HG02763 (cell line): ENCODE measurements at regions not wholly inside any gene's neighbourhood (a gene's known extent, or its start where the extent isn't known, plus 50 kb on each side); places are given as distances from the start of the nearest gene placed in this dataset.
"Not testable (repeated sequence)": the region's sequence is repeated elsewhere in the genome, so short reads cannot be mapped to it uniquely, and the experiment has no call there.

ENCODE experiments used
- ATAC-seq: cut with Tn5 transposase; IDR thresholded peaks from one replicate; pipeline ENCODE4 v1.9.1; 2021; ENCODE audit warnings: mild to moderate bottlenecking, moderate library complexity; ENCODE audit not compliant: unreplicated experiment

GRCh38 chr6:3920321-3920720 is 71.1 kb downstream of the FAM50B start:
- no peak for ATAC-seq

- ATAC-seq = no peak
Measured at GRCh38 chr6:3921663-3922062, 72.5 kb downstream of the FAM50B start.

- not testable (repeated sequence) for ATAC-seq
Measured at GRCh38 chr6:3922619-3923018, 73.4 kb downstream of the FAM50B start.

- ATAC-seq = not testable (repeated sequence)
Measured at GRCh38 chr6:3925223-3926149, 76.3 kb downstream of the FAM50B start.

GRCh38 chr6:3926150-3926482 is 76.9 kb downstream of the FAM50B start:
- ATAC-seq = no peak

- ATAC-seq = no peak
Measured at GRCh38 chr6:3928111-3928510, 78.9 kb downstream of the FAM50B start.

GRCh38 chr6:3929281-3929798 is 80.2 kb downstream of the FAM50B start:
- no peak for ATAC-seq

- no peak for ATAC-seq
Measured at GRCh38 chr6:3937438-3937837, 88.3 kb downstream of the FAM50B start.

GRCh38 chr6:3938715-3939367 is 89.7 kb downstream of the FAM50B start:
- no peak for ATAC-seq

GRCh38 chr6:3939368-3939958 is 90.3 kb downstream of the FAM50B start:
- no peak for ATAC-seq

- no peak for ATAC-seq
Measured at GRCh38 chr6:3939964-3940363, 90.8 kb downstream of the FAM50B start.

- no peak for ATAC-seq
Measured at GRCh38 chr6:3940703-3941102, 91.5 kb downstream of the FAM50B start.

- ATAC-seq = no peak
Measured at GRCh38 chr6:3943331-3943765, 94.2 kb downstream of the FAM50B start.

GRCh38 chr6:3944246-3944645 is 95.1 kb downstream of the FAM50B start:
- no peak for ATAC-seq

- ATAC-seq = no peak
Measured at GRCh38 chr6:3946778-3947177, 97.6 kb downstream of the FAM50B start.

- ATAC-seq = no peak
Measured at GRCh38 chr6:3948866-3949265, 99.7 kb downstream of the FAM50B start.

- ATAC-seq = no peak
Measured at GRCh38 chr6:3949521-3949920, 100.3 kb downstream of the FAM50B start.

- ATAC-seq = no peak
Measured at GRCh38 chr6:3956054-3956453, 106.9 kb downstream of the FAM50B start.

GRCh38 chr6:3957321-3957720 is 108.1 kb downstream of the FAM50B start:
- ATAC-seq = no peak

GRCh38 chr6:3958255-3958654 is 109.1 kb downstream of the FAM50B start:
- ATAC-seq = no peak

GRCh38 chr6:3959385-3959784 is 110.2 kb downstream of the FAM50B start:
- no peak for ATAC-seq
